Ascending aorta (tissue), 2 donors: ENCODE measurements at regions not wholly inside any gene's neighbourhood (a gene's known extent, or its start where the extent isn't known, plus 50 kb on each side); places are given as distances from the start of the nearest gene placed in this dataset.

Experiments used
- DNase-seq, 2 donors: peaks; one replicate each; pipeline ENCODE4 v3.0.0-alpha.2; 2019; ENCODE audit warnings: low spot score in 2 of 2
- H3K27ac ChIP-seq, 2 donors: fragments of 200-600 bp; sonication (generic); one replicate each; pipeline ENCODE4 v1.5.1; 2016 to 2017; ENCODE audit warnings: mild to moderate bottlenecking in 1 of 2
- H3K27me3 ChIP-seq: fragments of 200-600 bp; sonication (generic); one replicate; pipeline ENCODE4 v1.5.1; 2017
- H3K36me3 ChIP-seq, 2 donors: fragments of 200-600 bp; sonication (generic); one replicate each; pipeline ENCODE4 v1.5.1; 2016
- H3K4me1 ChIP-seq, 2 donors: fragments of 200-600 bp; sonication (generic); one replicate each; pipeline ENCODE4 v1.5.1; 2016 to 2017; ENCODE audit warnings: mild to moderate bottlenecking in 1 of 2
- H3K4me3 ChIP-seq, 2 donors: fragments of 200-600 bp; sonication (generic); one replicate each; pipeline ENCODE4 v1.5.1; 2016 to 2017; ENCODE audit warnings: mild to moderate bottlenecking in 1 of 2
- H3K9me3 ChIP-seq, 2 donors: fragments of 200-600 bp; sonication (generic); one replicate each; pipeline ENCODE4 v1.5.1; 2016
- CTCF ChIP-seq, 3 experiments: fragments of 200-600 bp in 2 of 3; fragments of 450-650 bp in 1 of 3; sonication (generic) in 2 of 3; IDR thresholded peaks; one replicate each; pipeline ENCODE4 v1.5.1; 2016 to 2019; ENCODE audit warnings: antibody characterized with exemption in 3 of 3, mild to moderate bottlenecking in 1 of 3, moderate library complexity in 1 of 3
- intact Hi-C: fragments of 100-400 bp; cut with DNase I; formaldehyde crosslinking; loops from one replicate; pipeline ENCODE4 v1.15.1; 2023

- no peaks in the 10 kb centered on the region for H3K9me3 ChIP-seq
- no peaks in the 10 kb centered on the region for H3K4me1 ChIP-seq
- H3K27ac ChIP-seq: no peak overlapping the region
- intact Hi-C loops: no loop called here
- no peak for DNase-seq
- H3K27me3 ChIP-seq: no peaks in the 10 kb centered on the region
- no peaks in the 10 kb centered on the region for H3K36me3 ChIP-seq
- no peak for TF ChIP-seq CTCF (IDR thresholded peaks at IDR 0.05)
- H3K4me3 ChIP-seq: no peak overlapping the region
These were observed 222.4 kb downstream of the CBLN4 start for GRCh38 chr20:55782912-55783253.

GRCh38 chr20:55782224-55782911 lies 223.0 kb downstream of the CBLN4 start:
- Histone ChIP-seq H3K4me3 (no peak overlapping the region), H3K27me3 (no peaks in the 10 kb centered on the region), H3K36me3 (no peaks in the 10 kb centered on the region), H3K9me3 (no peaks in the 10 kb centered on the region), H3K27ac (no peak overlapping the region), H3K4me1 (no peaks in the 10 kb centered on the region)
- DNase-seq: no peak
- intact Hi-C loops: no loop called here
- TF ChIP-seq CTCF (IDR thresholded peaks at IDR 0.05): no peak

GRCh38 chr20:55778796-55779195 lies 226.5 kb downstream of the CBLN4 start:
- no peak for TF ChIP-seq CTCF (IDR thresholded peaks at IDR 0.05)
- Histone ChIP-seq H3K4me1 (no peaks in the 10 kb centered on the region), H3K9me3 (no peaks in the 10 kb centered on the region)

GRCh38 chr20:55777641-55778040 lies 227.7 kb downstream of the CBLN4 start:
- H3K4me3 ChIP-seq: no peak overlapping the region
- TF ChIP-seq CTCF (IDR thresholded peaks at IDR 0.05): no peak
- DNase-seq: no peak
- intact Hi-C loops: no loop called here
- no peaks in the 10 kb centered on the region for H3K9me3 ChIP-seq
- no peaks in the 10 kb centered on the region for H3K27me3 ChIP-seq
- H3K27ac ChIP-seq: no peak overlapping the region
- H3K4me1 ChIP-seq: no peaks in the 10 kb centered on the region
- H3K36me3 ChIP-seq: no peaks in the 10 kb centered on the region

More at GRCh38 chr20:55778796-55779195, 226.5 kb downstream of the CBLN4 start:
- Histone ChIP-seq H3K36me3 (no peaks in the 10 kb centered on the region), H3K27ac (no peak overlapping the region), H3K4me3 (no peak overlapping the region), H3K27me3 (no peaks in the 10 kb centered on the region)
- no peak for DNase-seq
- intact Hi-C loops: no loop called here

- Histone ChIP-seq H3K9me3 (no peaks in the 10 kb centered on the region), H3K36me3 (no peaks in the 10 kb centered on the region), H3K27ac (no peak overlapping the region), H3K4me3 (no peak overlapping the region), H3K4me1 (no peaks in the 10 kb centered on the region), H3K27me3 (no peaks in the 10 kb centered on the region)
- TF ChIP-seq CTCF (IDR thresholded peaks at IDR 0.05): no peak
- intact Hi-C loops: no loop called here
- no peak for DNase-seq
These were observed 229.1 kb downstream of the CBLN4 start for GRCh38 chr20:55776176-55776575.

GRCh38 chr20:55774628-55775027 lies 230.7 kb downstream of the CBLN4 start:
- no peaks in the 10 kb centered on the region for H3K4me1 ChIP-seq
- intact Hi-C loops: no loop called here
- no peak overlapping the region for H3K4me3 ChIP-seq
- TF ChIP-seq CTCF (IDR thresholded peaks at IDR 0.05): no peak
- H3K27ac ChIP-seq: no peak overlapping the region
- no peaks in the 10 kb centered on the region for H3K27me3 ChIP-seq
- H3K9me3 ChIP-seq: no peaks in the 10 kb centered on the region
- no peak for DNase-seq
- no peaks in the 10 kb centered on the region for H3K36me3 ChIP-seq
